ENCODE measurements at regions not wholly inside any gene's neighbourhood (a gene's known extent, or its start where the extent isn't known, plus 50 kb on each side); places are given as distances from the start of the nearest gene placed in this dataset.

DNA sequence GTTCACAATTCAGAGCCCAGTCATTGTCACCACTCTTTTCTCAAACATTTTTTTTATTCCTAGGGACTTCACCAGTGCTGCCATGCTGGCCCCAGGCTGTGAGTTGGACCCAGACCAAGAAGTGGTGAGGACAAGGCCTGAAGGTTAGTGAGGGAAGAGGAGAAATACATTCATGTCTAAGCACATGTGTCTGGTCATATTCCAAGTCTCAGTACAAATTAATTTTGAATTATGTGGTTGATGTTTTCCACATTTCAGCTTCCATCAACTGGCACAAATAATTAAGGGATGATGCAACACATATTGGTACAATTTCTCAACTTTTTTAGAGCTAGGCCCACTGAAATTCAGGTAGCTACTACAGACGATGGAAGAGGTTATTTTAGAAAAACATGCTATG lies 106.6 kb upstream of the UPP2 start:
- Histone ChIP-seq H3K4me1 (ENCODE audit: low read depth, poor library complexity, severe bottlenecking) (no peaks in the 10 kb centered on the region), H3K27ac (no peak overlapping the region), H3K9ac (no peak overlapping the region), H3K36me3 (ENCODE audit: insufficient read depth) (no peaks in the 10 kb centered on the region), H3K4me3 (IDR thresholded peaks at IDR 0.05; ENCODE audit: insufficient read depth, low read depth, low read length) (no peak overlapping the region), H3K27me3 (ENCODE audit: insufficient read depth, low read depth) (no peaks in the 10 kb centered on the region), H3K79me2 (ENCODE audit: insufficient read depth, low read depth) (no peaks in the 10 kb centered on the region), H3K4me2 (no peak overlapping the region), H4K20me1 (ENCODE audit: insufficient read depth) (no peaks in the 10 kb centered on the region), H2AFZ (ENCODE audit: low read depth) (no peak overlapping the region)
- TF ChIP-seq, protein P1, sequence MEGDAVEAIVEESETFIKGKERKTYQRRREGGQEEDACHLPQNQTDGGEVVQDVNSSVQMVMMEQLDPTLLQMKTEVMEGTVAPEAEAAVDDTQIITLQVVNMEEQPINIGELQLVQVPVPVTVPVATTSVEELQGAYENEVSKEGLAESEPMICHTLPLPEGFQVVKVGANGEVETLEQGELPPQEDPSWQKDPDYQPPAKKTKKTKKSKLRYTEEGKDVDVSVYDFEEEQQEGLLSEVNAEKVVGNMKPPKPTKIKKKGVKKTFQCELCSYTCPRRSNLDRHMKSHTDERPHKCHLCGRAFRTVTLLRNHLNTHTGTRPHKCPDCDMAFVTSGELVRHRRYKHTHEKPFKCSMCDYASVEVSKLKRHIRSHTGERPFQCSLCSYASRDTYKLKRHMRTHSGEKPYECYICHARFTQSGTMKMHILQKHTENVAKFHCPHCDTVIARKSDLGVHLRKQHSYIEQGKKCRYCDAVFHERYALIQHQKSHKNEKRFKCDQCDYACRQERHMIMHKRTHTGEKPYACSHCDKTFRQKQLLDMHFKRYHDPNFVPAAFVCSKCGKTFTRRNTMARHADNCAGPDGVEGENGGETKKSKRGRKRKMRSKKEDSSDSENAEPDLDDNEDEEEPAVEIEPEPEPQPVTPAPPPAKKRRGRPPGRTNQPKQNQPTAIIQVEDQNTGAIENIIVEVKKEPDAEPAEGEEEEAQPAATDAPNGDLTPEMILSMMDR (conservative IDR thresholded peaks at IDR 0.05; ENCODE audit: low read depth, low read length), result no peak

DNA sequence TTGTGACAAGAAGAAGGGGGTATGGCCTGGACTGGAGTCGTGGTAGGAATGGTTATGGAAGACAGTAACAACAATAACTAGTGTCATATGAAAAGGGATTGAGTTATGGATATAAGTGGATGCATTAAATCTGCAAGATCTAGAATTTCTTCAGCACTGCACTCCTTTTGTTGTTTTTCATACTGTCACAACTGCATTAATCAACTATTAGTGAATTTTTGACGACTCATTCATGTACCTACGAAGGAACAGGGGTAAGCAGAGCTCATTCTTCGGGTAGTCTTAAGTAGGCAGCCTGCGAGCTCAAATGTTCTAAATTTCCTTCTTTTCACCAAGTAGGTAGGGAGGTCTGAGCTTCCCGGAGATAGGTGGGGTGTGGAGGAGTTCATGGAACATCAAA lies 109.7 kb upstream of the UPP2 start:
- Histone ChIP-seq H3K79me2 (ENCODE audit: insufficient read depth, low read depth) (no peaks in the 10 kb centered on the region), H3K27me3 (ENCODE audit: insufficient read depth, low read depth) (no peaks in the 10 kb centered on the region), H3K4me2 (no peak overlapping the region), H3K4me1 (ENCODE audit: low read depth, poor library complexity, severe bottlenecking) (no peaks in the 10 kb centered on the region), H4K20me1 (ENCODE audit: insufficient read depth) (no peaks in the 10 kb centered on the region), H2AFZ (ENCODE audit: low read depth) (no peak overlapping the region), H3K27ac (no peak overlapping the region), H3K4me3 (IDR thresholded peaks at IDR 0.05; ENCODE audit: insufficient read depth, low read depth, low read length) (no peak overlapping the region), H3K9ac (no peak overlapping the region), H3K36me3 (ENCODE audit: insufficient read depth) (no peaks in the 10 kb centered on the region)
- TF ChIP-seq, protein P1 (conservative IDR thresholded peaks at IDR 0.05; ENCODE audit: low read depth, low read length), result no peak

DNA sequence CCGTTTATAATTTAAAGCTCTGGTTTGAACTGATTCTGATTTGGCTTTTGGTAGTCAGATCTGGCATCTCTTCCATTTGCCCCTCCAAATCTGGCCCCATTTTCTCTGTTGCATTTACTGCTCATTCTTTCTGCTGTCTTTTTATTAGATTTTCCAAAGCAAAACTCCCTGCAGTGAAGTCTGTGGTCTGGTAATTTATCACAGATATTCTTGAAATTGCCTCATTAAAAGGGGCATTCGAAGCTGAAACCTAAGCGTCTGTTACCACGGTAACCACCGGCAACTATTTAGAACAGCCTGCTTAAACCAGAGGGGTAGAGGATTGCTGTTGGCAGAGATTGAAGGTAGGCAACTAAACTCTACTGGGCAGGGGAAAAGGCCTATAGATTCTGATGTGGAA lies 111.5 kb upstream of the UPP2 start:
- TF ChIP-seq, protein P1 (conservative IDR thresholded peaks at IDR 0.05; ENCODE audit: low read depth, low read length), result no peak
- Histone ChIP-seq H3K4me2 (no peak overlapping the region), H3K27me3 (ENCODE audit: insufficient read depth, low read depth) (no peaks in the 10 kb centered on the region), H2AFZ (ENCODE audit: low read depth) (no peak overlapping the region), H3K79me2 (ENCODE audit: insufficient read depth, low read depth) (no peaks in the 10 kb centered on the region), H3K4me1 (ENCODE audit: low read depth, poor library complexity, severe bottlenecking) (no peaks in the 10 kb centered on the region), H3K27ac (no peak overlapping the region), H3K36me3 (ENCODE audit: insufficient read depth) (no peaks in the 10 kb centered on the region), H4K20me1 (ENCODE audit: insufficient read depth) (no peaks in the 10 kb centered on the region), H3K4me3 (IDR thresholded peaks at IDR 0.05; ENCODE audit: insufficient read depth, low read depth, low read length) (no peak overlapping the region), H3K9ac (no peak overlapping the region)

DNA sequence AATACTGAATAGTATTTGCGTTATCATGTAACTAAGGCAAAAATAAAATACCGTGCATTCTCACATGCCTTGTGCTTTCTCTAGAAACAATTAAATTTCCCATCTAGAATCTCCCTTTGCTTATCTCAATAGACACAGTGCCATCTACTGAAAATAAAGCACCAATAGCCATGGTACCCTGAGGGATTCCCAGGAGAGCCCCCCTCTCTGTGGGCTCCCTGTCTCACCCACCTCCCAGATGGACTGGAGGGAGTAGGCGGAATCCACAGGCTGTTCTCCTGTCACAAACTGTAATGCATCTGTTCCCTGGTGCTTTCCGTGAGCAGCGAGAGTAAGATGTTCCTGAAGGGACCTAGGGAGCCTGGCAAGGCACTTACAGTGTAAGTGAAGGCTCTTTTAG lies 112.4 kb upstream of the UPP2 start:
- Histone ChIP-seq H3K9ac (no peak overlapping the region), H3K27ac (no peak overlapping the region), H3K4me3 (IDR thresholded peaks at IDR 0.05; ENCODE audit: insufficient read depth, low read depth, low read length) (no peak overlapping the region), H3K27me3 (ENCODE audit: insufficient read depth, low read depth) (no peaks in the 10 kb centered on the region), H3K4me2 (no peak overlapping the region), H3K4me1 (ENCODE audit: low read depth, poor library complexity, severe bottlenecking) (no peaks in the 10 kb centered on the region), H3K36me3 (ENCODE audit: insufficient read depth) (no peaks in the 10 kb centered on the region), H4K20me1 (ENCODE audit: insufficient read depth) (no peaks in the 10 kb centered on the region), H2AFZ (ENCODE audit: low read depth) (no peak overlapping the region), H3K79me2 (ENCODE audit: insufficient read depth, low read depth) (no peaks in the 10 kb centered on the region)
- TF ChIP-seq, protein P1 (conservative IDR thresholded peaks at IDR 0.05; ENCODE audit: low read depth, low read length), result no peak

DNA sequence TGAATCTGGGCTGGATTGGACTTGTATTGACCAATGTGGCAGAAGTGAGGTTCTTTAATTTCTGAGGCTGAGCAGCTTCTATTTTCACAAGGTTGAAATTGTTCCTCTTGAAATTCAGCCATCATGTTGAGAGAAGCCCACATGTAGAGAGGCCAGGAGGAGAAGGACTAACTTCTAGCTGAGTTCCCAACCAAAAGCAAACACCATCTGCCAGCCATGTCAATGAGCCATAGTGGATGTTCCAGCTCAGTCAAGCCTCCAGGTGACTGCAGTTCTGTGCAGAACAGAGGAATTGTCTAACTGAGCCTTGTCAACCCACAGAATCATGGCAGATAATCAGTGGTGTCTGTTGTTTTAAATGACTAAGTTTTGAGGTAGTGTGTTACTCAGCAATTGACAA lies 110.6 kb upstream of the ACVR1 start:
- no peaks in the 10 kb centered on the region for H3K27me3 ChIP-seq (ENCODE audit: insufficient read depth, low read depth)
- no peaks in the 10 kb centered on the region for H4K20me1 ChIP-seq (ENCODE audit: insufficient read depth)
- no peaks in the 10 kb centered on the region for H3K79me2 ChIP-seq (ENCODE audit: insufficient read depth, low read depth)
- no peak overlapping the region for H3K4me3 ChIP-seq (IDR thresholded peaks at IDR 0.05; ENCODE audit: insufficient read depth, low read depth, low read length)
- no peaks in the 10 kb centered on the region for H3K4me1 ChIP-seq (ENCODE audit: low read depth, poor library complexity, severe bottlenecking)
- TF ChIP-seq, protein P1 (conservative IDR thresholded peaks at IDR 0.05; ENCODE audit: low read depth, low read length), result no peak
- H3K36me3 ChIP-seq (ENCODE audit: insufficient read depth), result no peaks in the 10 kb centered on the region
- H3K4me2 ChIP-seq, result no peak overlapping the region
- H2AFZ ChIP-seq (ENCODE audit: low read depth), result no peak overlapping the region
- H3K27ac ChIP-seq, result no peak overlapping the region
- no peak overlapping the region for H3K9ac ChIP-seq
